HL-60/S4 treated with retinoic acid at 250 ng/mL for 4 days and 3 days (cell line): ENCODE measurements at regions not wholly inside any gene's neighbourhood (a gene's known extent, or its start where the extent isn't known, plus 50 kb on each side); places are given as distances from the start of the nearest gene placed in this dataset.

Source experiments
- in situ Hi-C: fragments of 300-500 bp; cut with MboI; formaldehyde crosslinking; loops from 2 replicates; pipeline ENCODE4 v1.7.0; 2022; ENCODE audit warnings: low sequenced_read_pairs

GRCh38 chr4:20444599-20445337 lies 193.1 kb downstream of the SLIT2 start:
- in situ Hi-C loops, result no loop called here

GRCh38 chr4:20445933-20446723 lies 194.4 kb downstream of the SLIT2 start:
- in situ Hi-C loops, result no loop called here

GRCh38 chr4:20447103-20447502 lies 195.4 kb downstream of the SLIT2 start:
- in situ Hi-C loops, result no loop called here

- in situ Hi-C loops, result no loop called here
Observed at GRCh38 chr4:20451986-20452385, 200.3 kb downstream of the SLIT2 start.

- in situ Hi-C loops, result no loop called here
Observed at GRCh38 chr4:20454515-20454914, 202.8 kb downstream of the SLIT2 start.

GRCh38 chr4:20456407-20456806 lies 204.7 kb downstream of the SLIT2 start:
- in situ Hi-C loops, result no loop called here

GRCh38 chr4:20462426-20463175 lies 210.9 kb downstream of the SLIT2 start:
- in situ Hi-C loops, result no loop called here

- in situ Hi-C loops, result no loop called here
Observed at GRCh38 chr4:20463176-20463430, 211.4 kb downstream of the SLIT2 start.

GRCh38 chr4:20464381-20464780 lies 212.7 kb downstream of the SLIT2 start:
- in situ Hi-C loops, result no loop called here

- in situ Hi-C loops, result no loop called here
Observed at GRCh38 chr4:20474119-20474518, 222.4 kb downstream of the SLIT2 start.

GRCh38 chr4:20478412-20478811 lies 221.8 kb upstream of the PACRGL start:
- in situ Hi-C loops, result no loop called here

- in situ Hi-C loops, result no loop called here
Observed at GRCh38 chr4:20480165-20480947, 219.9 kb upstream of the PACRGL start.

- in situ Hi-C loops, result no loop called here
Observed at GRCh38 chr4:20483416-20483815, 216.8 kb upstream of the PACRGL start.

GRCh38 chr4:20486433-20486832 lies 213.8 kb upstream of the PACRGL start:
- in situ Hi-C loops, result no loop called here

- in situ Hi-C loops, result no loop called here
Observed at GRCh38 chr4:20487446-20487845, 212.8 kb upstream of the PACRGL start.

GRCh38 chr4:20487852-20488251 lies 212.4 kb upstream of the PACRGL start:
- in situ Hi-C loops, result no loop called here

GRCh38 chr4:20490734-20491133 lies 209.5 kb upstream of the PACRGL start:
- in situ Hi-C loops, result no loop called here

GRCh38 chr4:20493761-20494353 lies 206.4 kb upstream of the PACRGL start:
- in situ Hi-C loops, result no loop called here

GRCh38 chr4:20496068-20496467 lies 204.2 kb upstream of the PACRGL start:
- in situ Hi-C loops, result no loop called here

- in situ Hi-C loops, result no loop called here
Observed at GRCh38 chr4:20504146-20504545, 196.1 kb upstream of the PACRGL start.

GRCh38 chr4:20505927-20506326 lies 194.3 kb upstream of the PACRGL start:
- in situ Hi-C loops, result no loop called here
